Ishikawa (cell line): ENCODE measurements at regions not wholly inside any gene's neighbourhood (a gene's known extent, or its start where the extent isn't known, plus 50 kb on each side); places are given as distances from the start of the nearest gene placed in this dataset.

Experiments
- CEBPB ChIP-seq: IDR thresholded peaks from 2 replicates; pipeline ENCODE4 v1.6.1; 2012
- CREB1 ChIP-seq: IDR thresholded peaks from 2 replicates; pipeline ENCODE4 v1.6.1; 2012; ENCODE audit warnings: low read depth
- EGR1 ChIP-seq: IDR thresholded peaks from 2 replicates; pipeline ENCODE4 v1.6.1; 2012
- EP300 ChIP-seq: IDR thresholded peaks from 2 replicates; pipeline ENCODE4 v1.6.1; 2012; ENCODE audit warnings: borderline replicate concordance
- FOXM1 ChIP-seq: IDR thresholded peaks from 2 replicates; pipeline ENCODE4 v1.6.1; 2012; ENCODE audit warnings: low read depth, borderline replicate concordance
- MAX ChIP-seq: IDR thresholded peaks from 2 replicates; pipeline ENCODE4 v1.6.1; 2012
- NFIC ChIP-seq: IDR thresholded peaks from 2 replicates; pipeline ENCODE4 v1.6.1; 2012
- RAD21 ChIP-seq: IDR thresholded peaks from 2 replicates; pipeline ENCODE4 v1.6.1; 2012; ENCODE audit warnings: low read depth
- REST ChIP-seq: IDR thresholded peaks from 2 replicates; pipeline ENCODE4 v1.6.1; 2012; ENCODE audit warnings: low read depth, mild to moderate bottlenecking
- TAF1 ChIP-seq: IDR thresholded peaks from 2 replicates; pipeline ENCODE4 v1.6.1; 2012; ENCODE audit warnings: low read depth, mild to moderate bottlenecking
- TCF12 ChIP-seq: IDR thresholded peaks from 2 replicates; pipeline ENCODE4 v1.6.1; 2012; ENCODE audit warnings: low read depth
- TEAD4 ChIP-seq: IDR thresholded peaks from 2 replicates; pipeline ENCODE4 v1.6.1; 2012
- USF1 ChIP-seq: IDR thresholded peaks from 2 replicates; pipeline ENCODE4 v1.6.1; 2012
- YY1 ChIP-seq: IDR thresholded peaks from 2 replicates; pipeline ENCODE4 v1.6.1; 2012; ENCODE audit warnings: low read depth
- ZBTB7A ChIP-seq: IDR thresholded peaks from 2 replicates; pipeline ENCODE4 v1.6.1; 2012; ENCODE audit warnings: low read depth

- TF ChIP-seq MAX: no peak
- no peak for TF ChIP-seq ZBTB7A
- TF ChIP-seq EP300: no peak
- TF ChIP-seq EGR1: no peak
- no peak for TF ChIP-seq NFIC
Observed at GRCh38 chr12:3431686-3432085, 59.3 kb upstream of the PRMT8 start.

GRCh38 chr12:3432176-3432742 lies 58.7 kb upstream of the PRMT8 start:
- TF ChIP-seq YY1: no peak
- TF ChIP-seq REST: no peak
- TF ChIP-seq FOXM1: no peak
- no peak for TF ChIP-seq CREB1
- no peak for TF ChIP-seq TAF1
- no peak for TF ChIP-seq CEBPB
- TF ChIP-seq NFIC: no peak
- TF ChIP-seq ZBTB7A: no peak
- no peak for TF ChIP-seq RAD21
- TF ChIP-seq TEAD4: no peak
- TF ChIP-seq EGR1: no peak
- no peak for TF ChIP-seq EP300
- no peak for TF ChIP-seq MAX
- no peak for TF ChIP-seq TCF12
- TF ChIP-seq USF1: no peak

GRCh38 chr12:3432868-3433267 lies 58.1 kb upstream of the PRMT8 start:
- TF ChIP-seq NFIC: no peak
- TF ChIP-seq EP300: no peak
- no peak for TF ChIP-seq CEBPB
- no peak for TF ChIP-seq YY1
- TF ChIP-seq REST: no peak
- TF ChIP-seq TAF1: no peak
- TF ChIP-seq FOXM1: no peak

GRCh38 chr12:3436461-3437065 lies 54.4 kb upstream of the PRMT8 start:
- TF ChIP-seq EGR1 (no peak), TAF1 (no peak), YY1 (no peak), USF1 (no peak), EP300 (no peak), FOXM1 (no peak), TCF12 (no peak), ZBTB7A (no peak), RAD21 (no peak), CREB1 (no peak), NFIC (no peak), REST (no peak), CEBPB (no peak), TEAD4 (no peak), MAX (no peak)
